Fibroblast of lung (primary cell): ENCODE measurements at regions not wholly inside any gene's neighbourhood (a gene's known extent, or its start where the extent isn't known, plus 50 kb on each side); places are given as distances from the start of the nearest gene placed in this dataset.

Experiments
- DNase-seq, 2 donors: peaks; one replicate each; pipeline versions ENCODE4 v3.0.0 to v3.0.0-alpha.2; 2010; ENCODE audit warnings: low read depth in 2 of 2
- H2AFZ ChIP-seq: 2 replicates; pipeline ENCODE4 v1.5.1; 2012; ENCODE audit warnings: low read length, control low read depth, inconsistent platforms
- H3K27ac ChIP-seq: 2 replicates; pipeline ENCODE4 v1.5.1; 2011; ENCODE audit warnings: low read length, control low read depth; ENCODE audit not compliant: insufficient read depth
- H3K27me3 ChIP-seq: 2 replicates; pipeline ENCODE4 v1.5.1; 2011; ENCODE audit warnings: mild to moderate bottlenecking, low read length; ENCODE audit not compliant: control insufficient read depth, insufficient read depth
- H3K36me3 ChIP-seq: 2 replicates; pipeline ENCODE4 v1.5.1; 2011; ENCODE audit warnings: low read length; ENCODE audit not compliant: control insufficient read depth, insufficient read depth
- H3K4me1 ChIP-seq: 2 replicates; pipeline ENCODE4 v1.5.1; 2011; ENCODE audit warnings: low read length; ENCODE audit not compliant: control insufficient read depth, insufficient read depth; ENCODE audit errors: extremely low read depth
- H3K4me2 ChIP-seq: 2 replicates; pipeline ENCODE4 v1.5.1; 2011; ENCODE audit warnings: low read length, control low read depth; ENCODE audit not compliant: insufficient read depth; ENCODE audit errors: extremely low read depth
- H3K4me3 ChIP-seq, 4 experiments: fragments of 200-600 bp in 1 of 4; sonication (generic) in 1 of 4; replicated peaks in 1 of 4; 2 replicates each; pipeline ENCODE4 v1.5.1; 2011 to 2016; ENCODE audit warnings: low read length in 4 of 4, low read depth in 3 of 4, mild to moderate bottlenecking in 3 of 4, control low read depth in 2 of 4, inconsistent platforms in 1 of 4, mixed read lengths in 1 of 4; ENCODE audit not compliant: insufficient read depth in 1 of 4; ENCODE audit errors: control extremely low read depth in 1 of 4
- H3K79me2 ChIP-seq: 2 replicates; pipeline ENCODE4 v1.5.1; 2012; ENCODE audit warnings: mild to moderate bottlenecking, low read length, inconsistent platforms; ENCODE audit not compliant: control insufficient read depth, insufficient read depth
- H3K9ac ChIP-seq: 2 replicates; pipeline ENCODE4 v1.5.1; 2011; ENCODE audit warnings: mild to moderate bottlenecking, low read length, control low read depth; ENCODE audit not compliant: insufficient read depth
- H3K9me3 ChIP-seq: 2 replicates; pipeline ENCODE4 v1.5.1; 2012; ENCODE audit warnings: low read depth, low read length; ENCODE audit not compliant: control insufficient read depth, insufficient read depth
- H4K20me1 ChIP-seq: 2 replicates; pipeline ENCODE4 v1.5.1; 2011; ENCODE audit warnings: low read length; ENCODE audit not compliant: control insufficient read depth, insufficient read depth; ENCODE audit errors: extremely low read depth
- CTCF ChIP-seq, 2 donors: IDR thresholded peaks in 1 of 2; conservative IDR thresholded peaks in 1 of 2; 1 replicate in 1 of 2; 2 replicates in 1 of 2; pipeline ENCODE4 v1.5.1; 2011 to 2012; ENCODE audit warnings: low read length in 2 of 2, control low read depth in 1 of 2, inconsistent platforms in 1 of 2, low read depth in 1 of 2, mild to moderate bottlenecking in 1 of 2
- EZH2 ChIP-seq: IDR thresholded peaks from 2 replicates; pipeline ENCODE4 v1.5.1; 2012; ENCODE audit warnings: low read length, control low read depth, mild to moderate bottlenecking; ENCODE audit errors: missing control alignments

GRCh38 chr5:125215593-125215992 is 469.2 kb upstream of the ZNF608 start:
- DNase-seq: no peak
- no peaks in the 10 kb centered on the region for H3K4me1 ChIP-seq
- H3K27ac ChIP-seq: no peak overlapping the region
- H3K9ac ChIP-seq: no peak overlapping the region
- H2AFZ ChIP-seq: no peak overlapping the region
- H3K36me3 ChIP-seq: no peaks in the 10 kb centered on the region
- no peak overlapping the region for H3K4me3 ChIP-seq
- TF ChIP-seq CTCF (conservative IDR thresholded peaks at IDR 0.05 in 1 of 2, IDR thresholded peaks at IDR 0.05 in 1 of 2; ENCODE audit: low read depth in 1 of 2, low read length in 2 of 2): no peak
- TF ChIP-seq EZH2: no peak
- no peak overlapping the region for H3K4me2 ChIP-seq
- H3K79me2 ChIP-seq: no peaks in the 10 kb centered on the region
- no peaks in the 10 kb centered on the region for H3K9me3 ChIP-seq
- no peaks in the 10 kb centered on the region for H3K27me3 ChIP-seq
- H4K20me1 ChIP-seq: no peaks in the 10 kb centered on the region

DNA sequence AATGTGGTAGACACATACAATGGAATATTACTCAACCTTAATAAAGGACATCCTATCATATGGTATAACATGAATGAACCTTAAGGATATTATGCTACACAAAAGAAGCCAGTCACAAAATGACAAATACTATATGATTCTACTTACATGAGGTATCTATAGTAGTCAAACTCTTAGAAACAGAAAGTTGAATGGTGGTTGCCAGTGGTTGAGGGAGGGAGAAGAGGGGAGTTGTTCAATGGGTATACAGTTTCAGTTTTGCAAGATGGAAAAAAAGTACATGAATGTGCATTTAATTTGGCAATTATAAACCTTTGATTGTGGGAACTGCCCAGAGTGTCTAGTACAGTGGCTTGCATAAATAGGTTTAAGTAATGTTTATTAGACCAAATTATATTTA is 473.3 kb upstream of the ZNF608 start:
- no peak overlapping the region for H3K9ac ChIP-seq
- H3K27me3 ChIP-seq: no peaks in the 10 kb centered on the region
- no peak overlapping the region for H3K27ac ChIP-seq
- no peaks in the 10 kb centered on the region for H3K9me3 ChIP-seq
- H2AFZ ChIP-seq: no peak overlapping the region
- H3K79me2 ChIP-seq: no peaks in the 10 kb centered on the region
- H3K4me1 ChIP-seq: no peaks in the 10 kb centered on the region
- no peak overlapping the region for H3K4me3 ChIP-seq
- H3K4me2 ChIP-seq: no peak overlapping the region
- TF ChIP-seq EZH2 (no peak), CTCF (conservative IDR thresholded peaks at IDR 0.05 in 1 of 2, IDR thresholded peaks at IDR 0.05 in 1 of 2; ENCODE audit: low read depth in 1 of 2, low read length in 2 of 2) (no peak)
- H4K20me1 ChIP-seq: no peaks in the 10 kb centered on the region
- no peak for DNase-seq
- no peaks in the 10 kb centered on the region for H3K36me3 ChIP-seq

DNA sequence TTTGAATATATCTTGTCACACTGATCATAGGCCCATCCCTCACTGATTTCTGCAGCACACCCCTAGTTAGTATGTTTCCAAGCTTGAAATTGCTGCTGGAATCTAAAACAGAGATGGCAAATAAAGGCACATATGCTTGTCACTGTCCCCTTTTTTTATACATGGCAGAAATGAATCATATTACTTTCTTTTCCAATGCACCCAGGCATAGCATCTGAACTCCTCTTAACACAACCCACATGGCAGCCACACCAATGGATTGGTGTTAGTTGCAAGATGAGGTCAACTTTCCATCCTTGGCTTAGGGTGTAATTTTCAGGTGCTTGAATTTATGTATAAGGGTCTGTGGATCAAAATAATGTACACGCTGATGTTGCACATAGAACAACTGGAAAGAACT is 473.8 kb upstream of the ZNF608 start:
- H3K27ac ChIP-seq: no peak overlapping the region
- TF ChIP-seq EZH2: no peak
- no peak for TF ChIP-seq CTCF (conservative IDR thresholded peaks at IDR 0.05 in 1 of 2, IDR thresholded peaks at IDR 0.05 in 1 of 2; ENCODE audit: low read depth in 1 of 2, low read length in 2 of 2)
- H3K79me2 ChIP-seq: no peaks in the 10 kb centered on the region
- no peak overlapping the region for H2AFZ ChIP-seq
- H3K4me2 ChIP-seq: no peak overlapping the region
- H3K4me1 ChIP-seq: no peaks in the 10 kb centered on the region
- H3K9ac ChIP-seq: no peak overlapping the region
- H3K36me3 ChIP-seq: no peaks in the 10 kb centered on the region
- H4K20me1 ChIP-seq: no peaks in the 10 kb centered on the region
- H3K4me3 ChIP-seq: no peak overlapping the region
- no peaks in the 10 kb centered on the region for H3K27me3 ChIP-seq
- H3K9me3 ChIP-seq: no peaks in the 10 kb centered on the region
- DNase-seq: no peak
